Hippocampal formation (tissue), 2 donors: ENCODE measurements at regions not wholly inside any gene's neighbourhood (a gene's known extent, or its start where the extent isn't known, plus 50 kb on each side); places are given as distances from the start of the nearest gene placed in this dataset.

Experiments used
- DNase-seq, 2 donors: peaks; one replicate each; lab custom pipeline; 2025; lab: John Stamatoyannopoulos, UW

DNA sequence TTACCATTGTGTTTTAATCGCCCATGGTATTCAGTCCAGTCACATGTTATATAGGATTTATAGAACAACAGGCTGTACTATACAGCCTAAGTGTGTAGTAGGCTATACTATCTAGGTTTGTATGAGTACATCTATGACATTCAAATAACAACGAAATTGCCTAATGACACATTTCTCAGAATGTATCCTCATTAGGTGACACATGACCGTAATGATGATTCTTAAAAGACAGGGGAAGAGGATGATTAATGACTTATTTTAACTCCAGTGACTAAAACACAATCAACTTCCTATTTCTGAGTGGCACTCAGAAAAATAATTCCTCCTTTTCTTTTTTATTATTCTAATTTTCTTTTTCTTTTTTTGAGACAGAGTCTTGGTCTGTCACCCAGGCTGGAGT, 63.0 kb upstream of the ACSL3 start:
- DNase-seq, result no peak

DNA sequence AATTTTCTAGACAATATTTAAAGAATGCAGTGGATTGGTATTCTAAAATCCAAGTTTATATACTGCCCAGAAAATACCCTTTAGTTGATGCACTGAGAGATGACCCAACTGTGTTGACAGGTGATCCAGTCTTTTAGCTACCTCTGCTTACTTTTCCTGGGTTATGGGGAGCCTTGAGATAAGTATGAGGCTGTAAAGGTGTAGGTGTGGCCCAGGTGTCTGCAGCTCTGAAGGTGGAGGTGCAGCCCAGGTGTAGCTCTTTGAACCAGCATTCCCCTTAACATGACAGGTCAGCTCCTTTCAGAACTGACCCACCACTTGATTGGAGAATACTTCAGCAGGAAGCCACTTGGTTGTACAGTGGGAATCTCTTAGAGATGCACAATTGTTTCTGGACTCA, 62.3 kb upstream of the ACSL3 start:
- DNase-seq, result no peak

DNA sequence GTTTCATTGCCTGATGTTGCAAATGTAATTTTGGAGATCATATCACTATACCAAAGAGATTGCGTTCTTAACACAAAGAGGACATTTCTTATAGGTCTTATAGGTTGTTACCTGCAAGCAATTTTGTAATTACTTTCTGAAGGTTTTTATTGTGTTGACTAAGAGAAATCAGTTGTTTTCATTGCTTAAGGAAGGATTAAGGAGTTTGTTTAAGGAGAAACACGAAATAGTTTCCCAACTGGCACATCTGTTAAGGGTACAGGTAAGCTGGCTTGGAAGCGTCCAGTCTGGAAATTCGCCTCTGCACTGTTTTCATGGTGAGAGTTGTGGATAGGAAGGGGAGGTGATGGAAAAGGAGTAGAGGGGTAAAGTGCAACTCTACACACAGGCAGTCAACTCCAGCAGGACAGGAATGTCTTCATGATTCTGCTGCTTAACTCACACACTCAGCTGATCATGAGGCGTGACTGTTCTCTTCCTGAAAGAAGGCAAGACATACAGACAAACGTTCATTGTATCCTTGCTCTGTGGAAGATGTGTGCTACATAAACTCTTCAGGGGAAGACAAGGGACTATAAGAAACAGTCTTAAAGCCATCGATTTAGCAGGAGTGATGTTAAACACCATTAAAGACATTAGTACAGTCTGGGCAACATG, 61.4 kb upstream of the ACSL3 start:
- no peak for DNase-seq

DNA sequence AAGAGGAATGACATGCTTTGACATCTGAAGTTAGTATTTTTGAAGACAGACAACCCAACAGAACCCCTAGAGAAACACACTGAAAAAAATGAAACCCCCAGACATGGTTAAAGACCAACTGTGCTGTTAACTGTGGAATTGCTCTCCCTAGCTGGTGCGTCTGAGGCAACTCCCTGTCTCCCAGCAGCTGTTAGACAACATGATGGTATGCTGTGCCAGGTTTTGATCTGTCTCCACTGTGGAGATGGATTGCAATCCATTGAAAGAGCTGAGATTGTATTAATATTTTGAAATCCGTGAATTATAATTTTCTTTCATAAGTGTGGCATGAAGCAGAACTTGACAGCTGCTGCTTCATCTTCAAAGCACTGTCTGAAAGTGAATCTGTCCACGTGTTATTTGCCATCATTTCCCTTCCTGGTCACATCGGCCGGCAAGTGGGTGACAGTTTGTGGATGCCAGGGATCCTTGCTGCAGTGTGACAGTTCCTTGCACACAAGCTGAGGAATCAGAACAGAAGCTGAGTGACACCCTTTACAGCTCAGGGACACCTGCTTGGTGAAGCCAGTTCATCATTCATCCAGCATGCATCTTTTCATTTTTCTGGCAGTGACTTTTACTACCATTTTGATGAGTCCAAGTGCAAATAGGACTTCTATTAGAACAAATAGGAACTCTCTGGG, 58.2 kb upstream of the ACSL3 start:
- no peak for DNase-seq

DNA sequence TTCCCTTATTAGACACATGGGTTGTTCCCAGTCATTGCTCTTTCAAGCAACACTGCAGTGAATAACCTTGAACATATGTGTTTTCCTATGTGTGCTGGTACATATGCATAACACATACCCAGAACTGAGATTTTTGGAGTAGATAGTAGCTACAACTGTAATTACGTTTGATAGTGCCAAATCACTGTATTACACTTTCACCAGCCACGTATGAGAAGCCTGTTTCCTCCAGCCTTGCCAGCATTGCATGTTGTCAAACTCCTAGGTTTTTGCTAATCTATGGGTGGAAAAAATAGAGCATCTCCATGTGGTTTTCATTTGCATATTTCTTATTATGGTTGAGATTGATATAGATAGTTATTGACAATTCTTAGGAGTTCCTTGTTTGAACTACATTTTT, 56.5 kb upstream of the ACSL3 start:
- DNase-seq, result no peak

DNA sequence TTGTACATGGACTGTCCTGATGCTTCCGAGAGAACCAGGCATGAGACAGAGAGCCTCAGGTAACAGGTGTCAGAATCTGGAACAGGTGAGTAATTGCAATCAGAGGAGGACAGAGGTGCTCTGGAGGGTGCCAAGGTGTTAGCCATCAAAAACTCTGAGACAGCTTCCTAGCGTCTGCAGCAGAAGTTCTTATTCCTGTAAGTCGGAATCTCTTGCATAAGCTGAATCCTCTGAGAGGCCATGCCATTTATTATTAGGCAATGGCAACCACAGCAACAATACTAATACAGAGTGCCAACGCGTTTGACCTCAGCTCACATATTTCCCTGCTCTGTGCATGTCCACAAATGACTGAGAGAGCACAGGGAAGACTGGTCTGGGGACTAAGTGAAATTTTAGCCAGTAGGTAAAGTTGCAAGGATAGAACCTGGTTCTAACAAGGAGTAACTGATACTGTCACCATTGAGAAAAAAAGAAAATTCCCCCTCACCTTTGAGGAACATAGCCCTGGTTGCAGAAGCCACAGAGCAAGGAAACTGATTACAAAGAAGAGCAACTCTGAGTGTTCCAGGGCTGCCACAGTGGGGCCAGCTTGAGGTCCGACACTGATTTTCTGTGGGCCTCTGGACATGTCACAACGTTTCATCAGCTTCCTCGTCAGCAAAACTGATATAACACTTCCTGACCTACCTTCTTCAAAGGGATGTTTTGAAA, 55.1 kb upstream of the ACSL3 start:
- no peak for DNase-seq

DNA sequence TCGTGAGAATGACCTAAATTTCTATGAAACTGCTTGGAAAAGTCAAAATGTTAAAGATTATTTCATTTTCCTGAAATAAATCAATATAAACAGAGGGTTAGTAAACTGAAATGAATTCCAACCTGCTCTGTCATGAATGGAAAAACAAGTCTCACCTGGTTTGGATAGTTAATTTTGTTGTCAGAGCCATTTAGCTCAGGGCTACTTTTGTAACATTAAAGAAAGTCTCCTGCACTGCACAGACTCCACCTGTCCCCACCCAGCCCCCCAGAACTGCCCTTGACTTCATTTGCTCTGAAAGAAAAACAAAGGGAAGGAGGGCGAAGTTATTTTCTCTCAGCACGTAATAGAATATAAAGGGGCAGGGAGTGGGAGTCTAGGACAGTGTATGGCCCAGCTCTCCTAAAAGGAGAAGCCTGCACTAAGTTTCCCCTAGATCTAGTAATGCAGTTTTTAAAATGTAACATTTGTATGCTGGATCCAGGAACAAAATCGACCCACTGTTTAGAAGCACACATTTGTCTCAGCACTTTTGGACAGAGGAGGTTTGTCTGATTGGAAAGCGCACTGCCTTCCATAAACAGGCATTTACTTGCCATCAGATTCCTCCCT, 54.2 kb upstream of the ACSL3 start:
- DNase-seq, result no peak

DNA sequence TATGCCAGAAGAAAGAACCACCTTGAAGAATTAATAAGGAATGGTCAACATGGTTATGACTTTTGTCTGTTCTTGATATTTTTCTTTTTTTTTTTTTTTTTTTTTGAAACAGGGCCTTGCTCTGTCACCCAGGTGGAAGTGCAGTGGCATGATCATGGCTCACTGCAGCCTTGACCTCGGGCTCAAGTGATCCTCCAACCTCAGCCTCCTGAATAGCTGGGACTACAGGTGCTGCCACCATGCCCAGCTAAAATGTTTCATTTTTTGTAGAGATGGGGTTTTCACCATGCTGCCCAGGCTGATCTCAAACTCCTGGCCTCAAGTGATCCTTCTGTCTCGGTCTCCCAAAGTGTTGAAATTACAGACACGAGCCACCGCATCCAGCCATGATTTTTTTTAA, 53.4 kb upstream of the ACSL3 start:
- DNase-seq, result no peak

DNA sequence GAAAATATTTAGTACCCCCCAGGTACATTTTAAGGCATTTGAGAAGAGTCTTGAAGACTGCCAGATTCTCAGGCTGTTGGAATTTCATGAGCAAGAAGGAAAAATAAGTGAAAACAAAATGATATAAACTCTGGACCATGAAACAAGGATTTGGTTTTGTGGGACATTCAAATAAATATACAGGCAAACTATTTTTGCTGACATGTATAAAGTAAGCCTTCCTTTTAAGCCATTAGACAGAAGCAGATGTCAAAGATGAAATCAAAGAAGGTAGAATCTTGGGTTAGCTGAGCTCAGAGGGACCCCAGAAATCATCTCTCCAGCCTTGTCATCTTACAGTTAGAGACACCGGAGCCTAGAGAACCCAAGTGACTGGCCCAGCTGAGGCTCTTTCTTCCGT, 51.3 kb upstream of the ACSL3 start:
- no peak for DNase-seq

DNA sequence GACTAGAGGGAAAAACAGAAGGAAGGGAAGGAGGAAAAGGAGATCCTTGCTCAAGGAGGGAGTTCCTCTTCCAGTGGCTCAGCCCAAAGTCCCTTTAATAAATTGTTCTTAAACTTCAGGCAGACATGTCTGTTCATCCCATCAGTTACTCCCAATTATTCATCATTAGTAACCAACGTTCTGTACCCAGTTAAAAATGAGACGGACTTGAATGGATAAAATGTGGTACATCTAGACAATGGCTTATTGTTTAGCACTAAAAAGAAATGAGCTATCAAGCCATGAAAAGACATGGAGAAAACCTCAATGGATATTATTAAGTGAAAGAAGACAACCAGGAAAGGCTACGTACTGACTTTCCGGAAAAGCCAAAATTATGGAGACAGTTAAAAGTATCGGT, 50.8 kb upstream of the ACSL3 start:
- DNase-seq, result no peak
